HFFc6 (cell line): ENCODE measurements at regions not wholly inside any gene's neighbourhood (a gene's known extent, or its start where the extent isn't known, plus 50 kb on each side); places are given as distances from the start of the nearest gene placed in this dataset.
"Not testable (repeated sequence)": the region's sequence is repeated elsewhere in the genome, so short reads cannot be mapped to it uniquely, and the experiment has no call there.

Experiments
- DNase-seq: peaks from one replicate; pipeline ENCODE4 v3.0.0-alpha.2; 2018
- H3K27ac Mint-ChIP-seq: 2 replicates; pipeline ENCODE4 v1.8.0; 2020; ENCODE audit warnings: mild to moderate bottlenecking, mixed read lengths
- H3K27me3 Mint-ChIP-seq: 2 replicates; pipeline ENCODE4 v1.8.0; 2021; ENCODE audit warnings: mild to moderate bottlenecking, moderate library complexity, mixed read lengths; ENCODE audit not compliant: insufficient read depth
- H3K36me3 Mint-ChIP-seq: 2 replicates; pipeline ENCODE4 v1.8.0; 2021; ENCODE audit warnings: low read depth, mixed read lengths
- H3K4me1 Mint-ChIP-seq: 2 replicates; pipeline ENCODE4 v1.8.0; 2020; ENCODE audit warnings: low read depth, mixed read lengths
- H3K4me3 Mint-ChIP-seq: 2 replicates; pipeline ENCODE4 v1.8.0; 2020; ENCODE audit warnings: mild to moderate bottlenecking, moderate library complexity, mixed read lengths
- H3K9me3 Mint-ChIP-seq: 2 replicates; pipeline ENCODE4 v1.8.0; 2020; ENCODE audit warnings: mild to moderate bottlenecking, mixed read lengths
- TF ChIP-seq, protein P1 (sequence below): fragments of 200-600 bp; sonication (generic); IDR thresholded peaks from 2 replicates; pipeline ENCODE4 v1.5.0; 2021; ENCODE audit warnings: antibody characterized with exemption, mild to moderate bottlenecking

DNA sequence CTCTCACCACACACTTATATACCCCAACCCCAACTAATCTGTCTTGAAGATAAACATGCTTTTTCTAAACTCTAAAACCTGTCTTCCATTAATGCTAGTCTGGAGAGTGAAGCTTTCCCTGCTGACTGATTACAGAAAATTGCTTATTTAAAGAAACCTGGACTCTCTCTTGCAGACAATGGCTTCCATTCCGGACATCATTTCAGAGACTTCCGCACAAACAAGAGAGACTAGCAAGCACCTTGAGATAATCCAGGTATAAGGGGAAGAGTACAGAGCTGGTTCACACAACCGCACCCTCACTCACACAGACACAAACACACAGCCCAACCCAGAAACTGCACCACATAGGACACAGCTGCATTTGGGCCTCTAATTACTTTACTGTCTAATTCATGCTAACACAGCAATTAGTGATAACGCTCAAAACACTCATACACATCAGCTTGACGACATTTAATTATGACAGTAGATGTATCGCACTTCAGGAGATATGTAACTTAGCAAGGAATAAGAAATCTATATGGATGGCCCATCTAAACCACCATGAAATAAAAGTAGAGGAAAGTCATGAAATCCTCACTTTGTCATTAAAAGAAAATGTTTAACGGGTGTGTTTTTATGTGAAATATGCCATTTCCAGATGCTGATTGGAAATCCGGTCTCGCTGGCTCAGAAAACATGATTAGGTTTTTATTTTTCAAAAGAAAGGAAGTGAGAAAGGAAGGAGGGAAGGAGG lies 138.1 kb upstream of the JARID2 start:
- TF ChIP-seq, protein P1, sequence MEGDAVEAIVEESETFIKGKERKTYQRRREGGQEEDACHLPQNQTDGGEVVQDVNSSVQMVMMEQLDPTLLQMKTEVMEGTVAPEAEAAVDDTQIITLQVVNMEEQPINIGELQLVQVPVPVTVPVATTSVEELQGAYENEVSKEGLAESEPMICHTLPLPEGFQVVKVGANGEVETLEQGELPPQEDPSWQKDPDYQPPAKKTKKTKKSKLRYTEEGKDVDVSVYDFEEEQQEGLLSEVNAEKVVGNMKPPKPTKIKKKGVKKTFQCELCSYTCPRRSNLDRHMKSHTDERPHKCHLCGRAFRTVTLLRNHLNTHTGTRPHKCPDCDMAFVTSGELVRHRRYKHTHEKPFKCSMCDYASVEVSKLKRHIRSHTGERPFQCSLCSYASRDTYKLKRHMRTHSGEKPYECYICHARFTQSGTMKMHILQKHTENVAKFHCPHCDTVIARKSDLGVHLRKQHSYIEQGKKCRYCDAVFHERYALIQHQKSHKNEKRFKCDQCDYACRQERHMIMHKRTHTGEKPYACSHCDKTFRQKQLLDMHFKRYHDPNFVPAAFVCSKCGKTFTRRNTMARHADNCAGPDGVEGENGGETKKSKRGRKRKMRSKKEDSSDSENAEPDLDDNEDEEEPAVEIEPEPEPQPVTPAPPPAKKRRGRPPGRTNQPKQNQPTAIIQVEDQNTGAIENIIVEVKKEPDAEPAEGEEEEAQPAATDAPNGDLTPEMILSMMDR, result no peak
- peaks cover 12% of the 10 kb centered on the region for H3K9me3 Mint-ChIP-seq
- no peak overlapping the region for H3K4me3 Mint-ChIP-seq
- H3K27me3 Mint-ChIP-seq, result peaks cover 10% of the 10 kb centered on the region
- H3K36me3 Mint-ChIP-seq, result no peaks in the 10 kb centered on the region
- DNase-seq, result no peak
- no peaks in the 10 kb centered on the region for H3K4me1 Mint-ChIP-seq
- no peak overlapping the region for H3K27ac Mint-ChIP-seq

GRCh38 chr6:15108383-15108715 lies 137.5 kb upstream of the JARID2 start:
- Mint-ChIP-seq H3K27ac (no peak overlapping the region), H3K27me3 (peaks cover 9% of the 10 kb centered on the region), H3K9me3 (peaks cover 12% of the 10 kb centered on the region), H3K4me3 (no peak overlapping the region), H3K4me1 (no peaks in the 10 kb centered on the region), H3K36me3 (no peaks in the 10 kb centered on the region)
- DNase-seq, result no peak
- TF ChIP-seq, protein P1, result no peak

- no peak overlapping the region for H3K4me3 Mint-ChIP-seq
- no peaks in the 10 kb centered on the region for H3K4me1 Mint-ChIP-seq
- H3K27ac Mint-ChIP-seq, result no peak overlapping the region
- peaks cover 3% of the 10 kb centered on the region for H3K27me3 Mint-ChIP-seq
- TF ChIP-seq, protein P1, result no peak
- H3K9me3 Mint-ChIP-seq, result peaks cover 12% of the 10 kb centered on the region
- no peaks in the 10 kb centered on the region for H3K36me3 Mint-ChIP-seq
- DNase-seq, result no peak
Observed at GRCh38 chr6:15109338-15110090, 136.4 kb upstream of the JARID2 start.

- TF ChIP-seq, protein P1, result no peak
- DNase-seq, result no peak
- Mint-ChIP-seq H3K27ac (no peak overlapping the region), H3K36me3 (no peaks in the 10 kb centered on the region), H3K4me3 (no peak overlapping the region), H3K27me3 (peaks cover 2% of the 10 kb centered on the region), H3K4me1 (no peaks in the 10 kb centered on the region), H3K9me3 (peaks cover 8% of the 10 kb centered on the region; the same call in 1 of the 2 replicates)
Observed at GRCh38 chr6:15110726-15111354, 135.0 kb upstream of the JARID2 start.

DNA sequence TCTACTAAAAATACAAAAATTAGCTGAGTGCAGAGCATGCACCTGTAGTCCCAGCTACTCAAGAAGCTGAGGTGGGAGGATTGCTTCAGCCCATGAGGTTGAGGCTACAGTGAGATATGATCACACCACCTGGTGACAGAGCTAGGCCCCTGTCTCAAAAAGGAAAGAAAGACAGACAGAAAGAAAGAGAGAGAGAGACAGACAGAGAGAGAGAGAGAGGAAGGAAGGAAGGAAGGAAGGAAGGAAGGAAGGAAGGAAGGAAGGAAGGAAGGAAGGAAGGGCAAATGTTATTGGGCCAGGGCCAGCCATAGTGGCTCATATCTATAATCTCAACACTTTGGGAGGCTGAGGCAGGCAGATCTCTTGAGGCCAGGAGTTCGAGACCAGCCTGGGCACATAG lies 134.3 kb upstream of the JARID2 start:
- DNase-seq, H3K4me1 Mint-ChIP-seq, H3K9me3 Mint-ChIP-seq, H3K4me3 Mint-ChIP-seq, H3K27me3 Mint-ChIP-seq, H3K27ac Mint-ChIP-seq, H3K36me3 Mint-ChIP-seq: not testable (repeated sequence)

DNA sequence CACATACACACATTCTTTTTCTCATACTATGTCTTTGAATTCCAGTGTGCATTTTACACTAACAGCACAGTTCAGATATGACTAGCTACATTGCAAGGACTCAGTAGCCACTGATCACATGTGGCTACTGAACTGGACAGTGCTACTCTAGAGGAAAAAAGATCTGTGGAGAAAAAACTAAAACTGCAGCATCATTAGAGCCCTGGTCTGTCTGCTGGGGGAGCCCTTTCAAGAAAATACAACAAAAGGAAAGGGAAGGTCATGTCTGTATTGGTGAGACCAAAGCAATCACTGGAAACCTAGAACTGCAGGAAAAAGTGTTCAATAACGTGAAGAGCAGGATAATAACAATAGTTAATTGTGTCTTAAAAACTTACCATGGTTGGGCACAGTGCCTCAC lies 132.3 kb upstream of the JARID2 start:
- no peak for DNase-seq
- Mint-ChIP-seq H3K4me1 (no peaks in the 10 kb centered on the region), H3K9me3 (no peaks in the 10 kb centered on the region), H3K36me3 (no peaks in the 10 kb centered on the region), H3K27me3 (peaks cover 2% of the 10 kb centered on the region; the same call in 1 of the 2 replicates), H3K27ac (no peak overlapping the region), H3K4me3 (no peak overlapping the region)
- TF ChIP-seq, protein P1, result no peak
